ENCODE measurements at regions not wholly inside any gene's neighbourhood (a gene's known extent, or its start where the extent isn't known, plus 50 kb on each side); places are given as distances from the start of the nearest gene placed in this dataset.
"Not testable (repeated sequence)": the region's sequence is repeated elsewhere in the genome, so short reads cannot be mapped to it uniquely, and the experiment has no call there.

- DNase-seq: no peak
These were observed 303.5 kb downstream of the DLEU7 start for GRCh38 chr13:50539791-50540530.

GRCh38 chr13:50543141-50543540 is 300.4 kb downstream of the DLEU7 start:
- no peak for DNase-seq

- no peak for DNase-seq
These were observed 299.7 kb downstream of the DLEU7 start for GRCh38 chr13:50543782-50544181.

GRCh38 chr13:50544211-50544610 is 299.3 kb downstream of the DLEU7 start:
- no peak for DNase-seq

GRCh38 chr13:50547175-50547574 is 296.3 kb downstream of the DLEU7 start:
- DNase-seq: not testable (repeated sequence)

- DNase-seq: no peak
These were observed 294.9 kb downstream of the DLEU7 start for GRCh38 chr13:50548586-50548985.

GRCh38 chr13:50549221-50549942 is 294.1 kb downstream of the DLEU7 start:
- no peak for DNase-seq

- no peak for DNase-seq
These were observed 293.3 kb downstream of the DLEU7 start for GRCh38 chr13:50550151-50550550.

GRCh38 chr13:50552424-50552966 is 291.0 kb downstream of the DLEU7 start:
- no peak for DNase-seq

GRCh38 chr13:50561739-50562138 is 281.8 kb downstream of the DLEU7 start:
- no peak for DNase-seq

- no peak for DNase-seq
These were observed 276.8 kb downstream of the DLEU7 start for GRCh38 chr13:50566646-50567045.

- DNase-seq: no peak
These were observed 271.4 kb downstream of the DLEU7 start for GRCh38 chr13:50572129-50572528.

GRCh38 chr13:50573066-50573465 is 270.4 kb downstream of the DLEU7 start:
- no peak for DNase-seq

- no peak for DNase-seq
These were observed 268.8 kb downstream of the DLEU7 start for GRCh38 chr13:50574731-50575130.

- DNase-seq: no peak
These were observed 268.4 kb downstream of the DLEU7 start for GRCh38 chr13:50575138-50575537.

- no peak for DNase-seq
These were observed 267.3 kb downstream of the DLEU7 start for GRCh38 chr13:50576156-50576555.

- no peak for DNase-seq
These were observed 265.7 kb downstream of the DLEU7 start for GRCh38 chr13:50577806-50578205.

GRCh38 chr13:50580684-50581305 is 262.7 kb downstream of the DLEU7 start:
- no peak for DNase-seq

- DNase-seq: no peak
These were observed 261.8 kb downstream of the DLEU7 start for GRCh38 chr13:50581586-50582196.

GRCh38 chr13:50584856-50585580 is 258.5 kb downstream of the DLEU7 start:
- no peak for DNase-seq

- no peak for DNase-seq
These were observed 257.6 kb downstream of the DLEU7 start for GRCh38 chr13:50585674-50586413.
